GM12875 (cell line): ENCODE measurements at regions not wholly inside any gene's neighbourhood (a gene's known extent, or its start where the extent isn't known, plus 50 kb on each side); places are given as distances from the start of the nearest gene placed in this dataset.

ENCODE experiments used
- H3K4me3 ChIP-seq: one replicate; pipeline ENCODE4 v1.5.1; 2011; ENCODE audit warnings: low read depth, low read length, control low read depth
- CTCF ChIP-seq: IDR thresholded peaks from 2 replicates; pipeline ENCODE4 v1.5.1; 2011; ENCODE audit warnings: low read depth, mild to moderate bottlenecking, control low read depth, inconsistent platforms, low read length, moderate library complexity, borderline replicate concordance; ENCODE audit not compliant: insufficient read depth

GRCh38 chr14:97273540-97273939 lies 476.4 kb downstream of the VRK1 start:
- no peak overlapping the region for H3K4me3 ChIP-seq
- peak; percentile 18; the same call in 1 of the 2 replicates for TF ChIP-seq CTCF

- H3K4me3 ChIP-seq: no peak overlapping the region
- no peak for TF ChIP-seq CTCF
These were observed 477.4 kb downstream of the VRK1 start for GRCh38 chr14:97274626-97275025.

- TF ChIP-seq CTCF: no peak
- no peak overlapping the region for H3K4me3 ChIP-seq
These were observed 478.1 kb downstream of the VRK1 start for GRCh38 chr14:97275276-97275675.

- H3K4me3 ChIP-seq: no peak overlapping the region
- no peak for TF ChIP-seq CTCF
These were observed 479.4 kb downstream of the VRK1 start for GRCh38 chr14:97276573-97276972.

- no peak overlapping the region for H3K4me3 ChIP-seq
- TF ChIP-seq CTCF: no peak
These were observed 480.5 kb downstream of the VRK1 start for GRCh38 chr14:97277711-97278110.

- no peak overlapping the region for H3K4me3 ChIP-seq
- no peak for TF ChIP-seq CTCF
These were observed 483.3 kb downstream of the VRK1 start for GRCh38 chr14:97280526-97280925.

- TF ChIP-seq CTCF: no peak
These were observed 484.6 kb downstream of the VRK1 start for GRCh38 chr14:97281741-97282140.

More at GRCh38 chr14:97281741-97282140, 484.6 kb downstream of the VRK1 start:
- H3K4me3 ChIP-seq: no peak overlapping the region
